H9 (cell line): ENCODE measurements at regions not wholly inside any gene's neighbourhood (a gene's known extent, or its start where the extent isn't known, plus 50 kb on each side); places are given as distances from the start of the nearest gene placed in this dataset.

Experiments
- DNase-seq: peaks from one replicate; pipeline ENCODE4 v3.0.0-alpha.2; 2017
- H2AFZ ChIP-seq: one replicate; pipeline ENCODE4 v1.6.1; 2013; ENCODE audit warnings: mild to moderate bottlenecking, low read length, control low read depth, moderate library complexity
- H2AK5ac ChIP-seq: 2 replicates; pipeline ENCODE4 v1.6.1; 2013; ENCODE audit warnings: low read length, control low read depth, mixed read lengths; ENCODE audit not compliant: insufficient read length
- H2BK120ac ChIP-seq: one replicate; pipeline ENCODE4 v1.6.1; 2013; ENCODE audit warnings: low read depth, mild to moderate bottlenecking, low read length, control low read depth, inconsistent platforms; ENCODE audit not compliant: poor library complexity, severe bottlenecking
- H2BK12ac ChIP-seq: 2 replicates; pipeline ENCODE4 v1.6.1; 2013; ENCODE audit warnings: low read length, control low read depth, mixed read lengths, low read depth; ENCODE audit not compliant: insufficient read length
- H2BK15ac ChIP-seq: 2 replicates; pipeline ENCODE4 v1.6.1; 2013; ENCODE audit warnings: low read depth, low read length, control low read depth
- H2BK20ac ChIP-seq: one replicate; pipeline ENCODE4 v1.6.1; 2013; ENCODE audit warnings: low read depth, mild to moderate bottlenecking, low read length, control low read depth, inconsistent platforms; ENCODE audit not compliant: poor library complexity, severe bottlenecking
- H2BK5ac ChIP-seq: 2 replicates; pipeline ENCODE4 v1.6.1; 2013; ENCODE audit warnings: low read length, control low read depth, mixed read lengths; ENCODE audit not compliant: insufficient read length
- H3K14ac ChIP-seq: 2 replicates; pipeline ENCODE4 v1.6.1; 2013; ENCODE audit warnings: low read length, control low read depth; ENCODE audit not compliant: insufficient read depth
- H3K18ac ChIP-seq: 2 replicates; pipeline ENCODE4 v1.6.1; 2013; ENCODE audit warnings: low read depth, mild to moderate bottlenecking, mixed read lengths, low read length, control low read depth; ENCODE audit not compliant: insufficient read length
- H3K23ac ChIP-seq: 2 replicates; pipeline ENCODE4 v1.6.1; 2013; ENCODE audit warnings: low read length, control low read depth, mixed read lengths, low read depth; ENCODE audit not compliant: insufficient read length
- H3K23me2 ChIP-seq: 2 replicates; pipeline ENCODE4 v1.6.1; 2013; ENCODE audit warnings: low read depth, mild to moderate bottlenecking, mixed read lengths, low read length, control low read depth; ENCODE audit not compliant: insufficient read length, poor library complexity, severe bottlenecking
- H3K27ac ChIP-seq: 2 replicates; pipeline ENCODE4 v1.5.1; 2013; ENCODE audit warnings: low read length, control low read depth, mixed read lengths, low read depth; ENCODE audit not compliant: insufficient read length
- H3K27me3 ChIP-seq: 2 replicates; pipeline ENCODE4 v1.6.1; 2013; ENCODE audit warnings: low read length, control low read depth, inconsistent platforms; ENCODE audit not compliant: insufficient read depth
- H3K4ac ChIP-seq: 2 replicates; pipeline ENCODE4 v1.6.1; 2013; ENCODE audit warnings: low read depth, mild to moderate bottlenecking, control low read depth, inconsistent platforms, low read length, moderate library complexity
- H3K4me1 ChIP-seq: 2 replicates; pipeline ENCODE4 v1.6.1; 2013; ENCODE audit warnings: low read length, control low read depth, inconsistent platforms; ENCODE audit not compliant: insufficient read depth
- H3K4me2 ChIP-seq: 2 replicates; pipeline ENCODE4 v1.6.1; 2013; ENCODE audit warnings: low read length, control low read depth, mixed read lengths; ENCODE audit not compliant: insufficient read length, insufficient read depth
- H3K56ac ChIP-seq: 2 replicates; pipeline ENCODE4 v1.6.1; 2013; ENCODE audit warnings: low read depth, mild to moderate bottlenecking, mixed read lengths, low read length, control low read depth; ENCODE audit not compliant: insufficient read length
- H3K79me1 ChIP-seq: 2 replicates; pipeline ENCODE4 v1.6.1; 2013; ENCODE audit warnings: low read depth, mild to moderate bottlenecking, moderate library complexity, low read length, control low read depth, inconsistent platforms; ENCODE audit not compliant: insufficient read depth, poor library complexity, severe bottlenecking
- H3K79me2 ChIP-seq: 2 replicates; pipeline ENCODE4 v1.6.1; 2013; ENCODE audit warnings: low read length, control low read depth, inconsistent platforms; ENCODE audit not compliant: insufficient read depth
- H3K9ac ChIP-seq: 2 replicates; pipeline ENCODE4 v1.6.1; 2013; ENCODE audit warnings: low read length, control low read depth, mixed read lengths; ENCODE audit not compliant: insufficient read length; ENCODE audit errors: extremely low read depth
- H3K9me3 ChIP-seq: one replicate; pipeline ENCODE4 v1.6.1; 2013; ENCODE audit warnings: low read depth, low read length, inconsistent platforms; ENCODE audit not compliant: control insufficient read depth
- H3T11ph ChIP-seq: one replicate; pipeline ENCODE4 v1.6.1; 2013; ENCODE audit warnings: mild to moderate bottlenecking, low read length, control low read depth, inconsistent platforms
- H4K20me1 ChIP-seq: one replicate; pipeline ENCODE4 v1.6.1; 2013; ENCODE audit not compliant: control insufficient read depth, insufficient read length, insufficient read depth
- H4K5ac ChIP-seq: 2 replicates; pipeline ENCODE4 v1.6.1; 2013; ENCODE audit warnings: low read depth, mild to moderate bottlenecking, mixed read lengths, low read length, control low read depth; ENCODE audit not compliant: insufficient read length
- H4K8ac ChIP-seq: replicated peaks from 2 replicates; pipeline ENCODE4 v1.6.1; 2013; ENCODE audit warnings: low read length, control low read depth, mixed read lengths, low read depth; ENCODE audit not compliant: insufficient read length
- H4K91ac ChIP-seq: 2 replicates; pipeline ENCODE4 v1.6.1; 2013; ENCODE audit warnings: low read depth, mild to moderate bottlenecking, moderate library complexity, mixed read lengths, low read length, control low read depth; ENCODE audit not compliant: insufficient read length
- H3K27ac Mint-ChIP-seq, 3 experiments: 2 replicates in 2 of 3; 3 replicates in 1 of 3; pipeline ENCODE4 v1.8.0; 2020 to 2021; ENCODE audit warnings: mixed read lengths in 3 of 3, mild to moderate bottlenecking in 1 of 3, moderate library complexity in 1 of 3
- H3K27me3 Mint-ChIP-seq: 2 replicates; pipeline ENCODE4 v1.8.0; 2021; ENCODE audit warnings: low read depth, mild to moderate bottlenecking, moderate library complexity, mixed read lengths
- H3K36me3 Mint-ChIP-seq, 3 experiments: 2 replicates in 2 of 3; 3 replicates in 1 of 3; pipeline ENCODE4 v1.8.0; 2020 to 2021; ENCODE audit warnings: low read depth in 3 of 3, mixed read lengths in 3 of 3; ENCODE audit not compliant: insufficient read depth in 1 of 3
- H3K4me1 Mint-ChIP-seq, 2 experiments: 2 replicates each; pipeline ENCODE4 v1.8.0; 2020; ENCODE audit warnings: mixed read lengths in 2 of 2
- H3K4me3 Mint-ChIP-seq, 2 experiments: 2 replicates in 1 of 2; 3 replicates in 1 of 2; pipeline ENCODE4 v1.8.0; 2020 to 2021; ENCODE audit warnings: mild to moderate bottlenecking in 2 of 2, mixed read lengths in 2 of 2, moderate library complexity in 1 of 2
- H3K9me3 Mint-ChIP-seq, 2 experiments: 2 replicates in 1 of 2; 3 replicates in 1 of 2; pipeline ENCODE4 v1.8.0; 2020; ENCODE audit warnings: mild to moderate bottlenecking in 2 of 2, mixed read lengths in 2 of 2, moderate library complexity in 1 of 2
- WGBS: extraction: QIAGEN DNeasy Blood & Tissue Kit; methylation state at CpG from one replicate; pipeline ENCODE4 v1.1.7; 2013; ENCODE audit warnings: missing lambda C conversion rate, low lambda C conversion rate, mixed read lengths; ENCODE audit not compliant: insufficient read length; ENCODE audit errors: extremely low coverage; 5-methylcytosine and 5-hydroxymethylcytosine counted together
- TF ChIP-seq, protein P1 (sequence below): fragments of 200-600 bp; sonication (generic); conservative IDR thresholded peaks from 3 replicates; pipeline ENCODE4 v1.8.0; 2021; ENCODE audit warnings: antibody characterized with exemption, mild to moderate bottlenecking

DNA sequence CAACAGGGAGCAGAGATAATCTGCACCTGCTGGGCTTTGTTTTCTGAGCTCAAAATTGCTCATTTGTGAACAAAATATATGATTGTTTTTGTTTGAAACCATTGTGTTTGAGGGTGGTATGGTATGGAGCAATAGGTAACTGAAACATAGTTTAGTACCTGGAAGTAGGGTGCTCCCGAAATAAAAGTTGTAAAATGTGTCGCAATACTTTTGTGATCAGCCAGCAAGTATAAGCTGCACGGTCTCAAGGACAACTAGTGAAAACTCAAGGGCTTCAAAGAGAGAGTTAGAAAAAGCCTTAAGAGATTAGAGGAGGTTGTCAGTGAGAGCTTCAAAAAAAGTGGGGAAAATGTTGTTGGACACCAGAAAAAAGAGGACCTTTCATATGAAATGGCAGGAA lies 579.8 kb upstream of the POU3F2 start:
- H2BK120ac ChIP-seq: no peak overlapping the region
- H3T11ph ChIP-seq: no peak overlapping the region
- H3K4me2 ChIP-seq: no peak overlapping the region
- H3K27ac ChIP-seq: no peak overlapping the region
- no peak overlapping the region for H2BK15ac ChIP-seq
- H3K4me3 Mint-ChIP-seq: no peak overlapping the region
- no peak overlapping the region for H2AFZ ChIP-seq
- H4K20me1 ChIP-seq: no peaks in the 10 kb centered on the region
- H3K4me1 ChIP-seq: no peaks in the 10 kb centered on the region
- H2BK12ac ChIP-seq: no peak overlapping the region
- no peak overlapping the region for H2BK5ac ChIP-seq
- no peaks in the 10 kb centered on the region for H3K9me3 Mint-ChIP-seq
- H3K18ac ChIP-seq: no peak overlapping the region
- no peak overlapping the region for H3K56ac ChIP-seq
- no peaks in the 10 kb centered on the region for H3K79me2 ChIP-seq
- H3K9ac ChIP-seq: no peak overlapping the region
- H3K9me3 ChIP-seq: no peaks in the 10 kb centered on the region
- no peaks in the 10 kb centered on the region for H3K27me3 Mint-ChIP-seq
- no CpG with 5 or more reads among the region's 3 CpGs for WGBS
- H3K14ac ChIP-seq: no peak overlapping the region
- H2BK20ac ChIP-seq: no peak overlapping the region
- no peaks in the 10 kb centered on the region for H3K36me3 Mint-ChIP-seq
- H3K4me1 Mint-ChIP-seq: peaks cover 0 to 9% of the 10 kb centered on the region in 2 experiments; a peak in 2 of 4 replicates
- no peak overlapping the region for H3K4ac ChIP-seq
- no peaks in the 10 kb centered on the region for H3K23me2 ChIP-seq
- H3K27ac Mint-ChIP-seq: no peak overlapping the region
- no peak overlapping the region for H2AK5ac ChIP-seq
- no peak overlapping the region for H4K91ac ChIP-seq
- H4K8ac ChIP-seq: no peak overlapping the region
- TF ChIP-seq, protein P1, sequence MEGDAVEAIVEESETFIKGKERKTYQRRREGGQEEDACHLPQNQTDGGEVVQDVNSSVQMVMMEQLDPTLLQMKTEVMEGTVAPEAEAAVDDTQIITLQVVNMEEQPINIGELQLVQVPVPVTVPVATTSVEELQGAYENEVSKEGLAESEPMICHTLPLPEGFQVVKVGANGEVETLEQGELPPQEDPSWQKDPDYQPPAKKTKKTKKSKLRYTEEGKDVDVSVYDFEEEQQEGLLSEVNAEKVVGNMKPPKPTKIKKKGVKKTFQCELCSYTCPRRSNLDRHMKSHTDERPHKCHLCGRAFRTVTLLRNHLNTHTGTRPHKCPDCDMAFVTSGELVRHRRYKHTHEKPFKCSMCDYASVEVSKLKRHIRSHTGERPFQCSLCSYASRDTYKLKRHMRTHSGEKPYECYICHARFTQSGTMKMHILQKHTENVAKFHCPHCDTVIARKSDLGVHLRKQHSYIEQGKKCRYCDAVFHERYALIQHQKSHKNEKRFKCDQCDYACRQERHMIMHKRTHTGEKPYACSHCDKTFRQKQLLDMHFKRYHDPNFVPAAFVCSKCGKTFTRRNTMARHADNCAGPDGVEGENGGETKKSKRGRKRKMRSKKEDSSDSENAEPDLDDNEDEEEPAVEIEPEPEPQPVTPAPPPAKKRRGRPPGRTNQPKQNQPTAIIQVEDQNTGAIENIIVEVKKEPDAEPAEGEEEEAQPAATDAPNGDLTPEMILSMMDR: no peak
- H3K23ac ChIP-seq: no peak overlapping the region
- no peak for DNase-seq
- no peaks in the 10 kb centered on the region for H3K79me1 ChIP-seq
- no peaks in the 10 kb centered on the region for H3K27me3 ChIP-seq
- H4K5ac ChIP-seq: no peak overlapping the region
